ENCODE measurements at regions not wholly inside any gene's neighbourhood (a gene's known extent, or its start where the extent isn't known, plus 50 kb on each side); places are given as distances from the start of the nearest gene placed in this dataset.

DNA sequence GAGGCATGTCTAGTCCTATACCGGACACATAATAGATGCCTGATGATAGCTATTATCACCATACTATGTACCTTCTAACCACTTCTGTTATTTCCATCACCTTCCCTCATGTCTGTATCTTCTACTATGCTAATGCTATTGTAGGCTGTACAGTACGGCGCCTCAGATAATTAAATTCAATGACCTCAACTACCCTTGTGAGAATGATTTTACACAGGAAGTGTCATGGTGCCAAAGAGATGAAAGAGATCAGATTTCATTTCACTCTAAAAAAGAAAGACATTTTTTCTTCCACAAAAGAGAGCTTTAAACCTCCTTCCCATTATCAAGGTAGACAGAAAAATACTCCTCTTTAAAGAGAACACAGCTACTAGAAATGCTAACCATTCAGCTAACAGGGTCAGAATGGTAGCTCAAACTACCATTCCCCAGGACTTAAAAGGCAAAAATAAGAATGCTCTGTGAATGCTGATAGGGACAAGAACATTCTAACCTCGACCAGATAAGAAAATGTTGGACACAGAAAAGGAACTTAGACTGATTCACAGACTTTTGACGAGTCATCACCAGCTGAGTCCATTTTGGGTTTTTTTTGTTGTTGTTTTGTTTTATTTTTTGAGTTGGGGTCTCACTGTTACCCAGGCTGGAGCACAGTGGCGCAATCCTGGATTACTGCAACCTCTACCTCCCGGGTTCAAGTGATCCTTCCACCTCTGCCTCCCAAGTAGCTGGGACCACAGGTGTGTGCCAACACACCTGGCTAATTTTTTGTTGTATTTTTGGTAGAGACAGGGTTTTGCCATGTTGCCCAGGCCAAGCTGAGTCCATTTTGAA, 99.2 kb upstream of the RAPGEF2 start:
- no peak for DNase-seq (ENCODE audit: low spot score)

GRCh38 chr4:159006202-159006601, 96.7 kb upstream of the RAPGEF2 start:
- DNase-seq (ENCODE audit: low spot score) = no peak

- no peak for DNase-seq (ENCODE audit: low spot score)
Measured at GRCh38 chr4:159008671-159009070, 94.2 kb upstream of the RAPGEF2 start.

GRCh38 chr4:159009521-159009920, 93.4 kb upstream of the RAPGEF2 start:
- DNase-seq (ENCODE audit: low spot score) = no peak

- DNase-seq (ENCODE audit: low spot score) = no peak
Measured at GRCh38 chr4:159010100-159010499, 92.8 kb upstream of the RAPGEF2 start.

DNA sequence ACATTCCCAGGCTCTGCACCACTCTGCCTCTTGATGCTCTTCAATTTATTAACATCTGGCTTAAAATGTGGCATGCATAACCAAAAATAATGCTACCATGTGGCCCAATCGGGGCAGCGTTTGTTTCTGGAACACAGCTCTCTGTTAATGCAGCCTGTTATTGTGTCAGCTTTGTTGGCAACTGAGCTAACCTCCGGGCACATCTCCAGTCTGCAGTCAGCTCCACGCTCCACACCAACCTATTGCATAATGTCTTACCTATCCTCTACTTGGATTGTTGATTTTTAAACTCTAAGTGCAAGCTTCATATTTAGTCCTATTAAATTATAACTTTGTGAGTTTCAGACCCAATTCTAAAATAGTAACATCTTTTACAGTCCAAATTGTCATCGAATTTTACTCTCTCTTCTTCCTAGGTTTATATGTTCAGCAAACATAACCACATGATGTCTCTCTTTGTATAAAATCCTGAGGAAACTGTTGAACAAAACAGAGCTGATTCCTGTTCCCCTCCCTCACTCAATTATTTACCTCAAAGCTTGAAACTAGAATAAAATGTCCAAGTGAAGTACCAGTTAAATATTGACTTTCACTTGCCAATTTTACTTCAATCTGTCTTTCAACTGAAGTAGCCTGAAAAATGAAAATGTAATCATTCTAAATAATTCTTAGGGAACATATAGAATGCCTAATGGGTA, 92.2 kb upstream of the RAPGEF2 start:
- DNase-seq (ENCODE audit: low spot score) = no peak

DNA sequence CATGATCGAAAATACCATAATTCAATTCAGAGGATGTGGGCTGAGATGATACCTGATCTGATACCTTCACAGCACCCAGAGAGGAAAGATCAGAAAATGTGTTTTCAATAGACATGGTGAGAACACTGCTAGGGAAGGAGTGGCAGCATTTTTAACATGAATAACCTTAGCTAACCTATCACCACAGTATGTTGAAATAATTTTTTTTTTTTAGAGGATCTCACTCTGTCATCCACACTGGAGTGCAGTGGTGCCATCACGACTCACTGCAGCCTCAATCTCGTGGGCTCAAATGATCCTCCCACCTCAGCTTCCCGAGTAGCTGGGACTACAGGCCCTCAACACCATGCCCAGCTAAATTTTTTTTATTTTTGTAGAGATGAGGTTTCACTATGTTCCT, 90.5 kb upstream of the RAPGEF2 start:
- no peak for DNase-seq (ENCODE audit: low spot score)

DNA sequence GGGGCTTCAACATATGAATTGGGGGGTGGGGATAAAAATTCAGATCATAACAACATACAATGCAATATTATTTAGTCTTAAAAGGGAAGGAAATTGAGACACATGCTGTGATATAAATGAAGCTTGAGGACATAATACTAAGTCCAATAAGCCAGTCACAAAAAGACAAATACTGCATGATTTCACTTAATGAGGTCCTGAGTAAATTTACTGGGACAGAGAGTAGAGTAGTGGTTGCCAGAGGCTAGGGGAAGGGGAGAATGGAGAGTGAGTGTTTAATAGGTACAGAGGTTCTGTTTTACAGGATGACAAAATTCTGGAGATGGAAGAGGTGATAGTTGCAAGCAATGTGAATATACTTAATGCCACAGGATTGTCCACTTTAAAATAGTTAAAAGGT, 89.2 kb upstream of the RAPGEF2 start:
- no peak for DNase-seq (ENCODE audit: low spot score)

DNA sequence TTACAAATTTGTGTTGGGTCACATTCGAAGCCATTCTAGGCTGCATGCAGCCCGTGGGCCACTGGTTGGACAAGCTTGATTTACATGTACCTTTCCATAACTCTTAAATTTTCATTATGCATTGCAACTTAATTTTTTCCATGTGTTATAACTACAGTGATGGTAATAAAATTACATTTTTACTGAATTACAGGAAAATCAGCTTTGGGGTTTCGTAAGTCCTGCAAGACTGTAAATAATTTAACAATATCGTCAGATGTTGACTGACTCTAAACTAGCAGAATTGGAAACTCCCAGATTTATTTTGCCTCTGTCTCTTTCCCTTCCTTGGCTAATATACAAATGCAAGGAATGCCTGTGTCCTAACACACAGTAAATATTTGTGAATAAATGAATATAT, 88.0 kb upstream of the RAPGEF2 start:
- no peak for DNase-seq (ENCODE audit: low spot score)

- DNase-seq (ENCODE audit: low spot score) = no peak
Measured at GRCh38 chr4:159015841-159016240, 87.0 kb upstream of the RAPGEF2 start.

DNA sequence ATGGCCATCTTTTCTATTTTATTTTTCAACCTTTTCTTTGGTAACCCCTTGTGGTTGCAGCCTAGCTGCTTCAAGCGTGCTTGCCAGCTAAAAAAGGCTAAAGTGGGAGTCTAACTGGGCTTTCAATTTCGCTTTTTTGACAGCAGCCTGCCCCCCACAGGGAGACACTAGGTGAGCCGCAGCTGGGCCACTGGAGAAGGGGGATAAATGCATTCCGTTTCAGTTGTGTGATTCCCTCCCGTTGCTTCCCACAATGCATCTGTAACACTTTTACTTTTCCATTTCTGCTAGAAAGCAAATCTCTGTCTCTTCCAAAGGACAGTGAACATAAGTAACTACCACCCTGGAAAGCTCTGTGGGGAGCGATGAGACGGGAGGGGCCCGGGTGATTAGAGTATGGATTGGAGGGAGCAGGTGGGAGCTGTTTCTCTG, 86.3 kb upstream of the RAPGEF2 start:
- no peak for DNase-seq (ENCODE audit: low spot score)

DNA sequence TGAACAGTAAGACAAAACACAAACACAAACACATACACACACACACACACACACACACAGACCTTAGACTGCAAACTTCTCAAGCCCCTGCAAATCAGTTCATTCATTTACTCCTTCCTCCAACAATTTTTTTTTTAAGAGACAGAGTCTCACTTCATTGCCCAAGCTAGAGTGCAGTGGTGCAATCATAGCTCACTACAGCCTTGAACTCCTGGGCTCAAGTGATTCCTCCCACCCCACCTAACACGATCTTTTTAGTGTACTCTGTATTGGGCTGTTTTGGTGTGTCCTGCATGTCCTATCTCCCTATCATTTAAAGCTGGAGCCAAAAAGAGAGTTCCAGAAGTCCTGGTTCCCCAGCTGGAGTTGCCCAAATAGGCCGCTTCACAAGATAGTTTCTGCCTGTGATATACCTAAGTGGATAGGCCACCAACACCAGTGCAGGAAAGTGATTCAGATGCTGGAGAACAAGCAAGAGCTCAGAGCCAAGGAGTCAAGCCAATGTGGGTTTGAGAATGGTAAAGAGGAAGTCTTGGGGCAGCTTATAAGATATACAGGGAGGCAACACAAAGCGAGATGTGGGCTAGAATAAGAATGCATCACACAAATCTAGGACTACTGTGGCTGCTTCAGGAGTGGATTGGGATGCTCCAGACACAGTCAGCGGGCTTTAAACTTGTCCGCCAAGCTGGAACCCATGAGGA, 85.4 kb upstream of the RAPGEF2 start:
- DNase-seq (ENCODE audit: low spot score) = no peak

GRCh38 chr4:159018062-159018629, 84.7 kb upstream of the RAPGEF2 start:
- no peak for DNase-seq (ENCODE audit: low spot score)

DNA sequence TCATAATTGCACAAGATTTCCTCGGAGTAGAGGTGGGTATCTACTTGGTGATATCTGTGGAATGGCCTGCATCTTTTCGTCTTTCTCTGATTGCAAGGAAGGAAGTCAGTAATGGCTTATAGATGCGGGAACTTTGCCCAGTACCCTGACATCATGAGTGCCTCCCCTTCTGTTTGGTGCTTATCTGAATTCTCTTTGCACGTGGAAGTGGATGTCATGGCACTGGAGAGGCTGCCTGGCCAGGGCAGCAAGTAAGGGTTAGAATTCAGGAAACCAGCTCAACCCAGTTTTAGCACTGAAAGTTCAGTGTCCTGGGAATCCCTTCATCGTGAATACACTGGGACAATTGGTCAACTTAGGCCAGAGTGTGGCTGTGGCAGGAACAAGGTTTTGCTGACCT, 83.5 kb upstream of the RAPGEF2 start:
- no peak for DNase-seq (ENCODE audit: low spot score)

DNA sequence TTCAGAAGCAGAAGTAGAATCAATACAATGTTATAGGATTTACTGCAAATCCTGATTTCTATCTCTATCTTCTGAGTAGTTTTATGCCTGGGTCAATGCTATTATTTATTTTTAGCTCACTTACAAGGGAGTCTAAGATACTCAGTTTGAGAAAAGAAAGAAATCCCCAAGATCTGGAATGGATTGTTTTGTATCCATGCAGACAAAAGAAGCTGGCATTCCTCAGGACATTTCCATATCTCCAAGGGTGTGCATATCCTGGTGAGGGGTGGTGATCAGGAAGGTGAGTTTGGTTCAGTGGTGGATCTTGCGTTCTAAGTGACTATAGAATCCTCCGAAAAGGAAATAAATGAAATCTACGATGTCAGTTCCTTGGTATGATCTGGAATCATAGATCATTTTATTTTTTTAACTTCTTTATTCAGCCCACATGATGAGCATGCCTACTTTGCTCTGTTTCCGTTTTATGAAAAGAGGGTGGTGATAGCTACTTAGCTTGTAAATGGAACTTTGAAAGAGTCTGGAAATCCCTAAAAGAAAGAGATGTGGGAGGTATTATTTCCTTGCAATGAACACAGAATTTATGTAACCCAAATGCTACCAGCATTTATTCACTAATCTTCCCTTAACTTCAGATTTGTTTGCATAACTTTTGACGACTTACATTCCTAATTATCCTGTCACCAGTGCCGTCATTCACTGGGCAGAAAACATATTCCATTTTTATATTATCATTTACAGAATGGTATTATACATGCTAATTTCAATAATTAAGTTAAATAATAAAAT, 81.1 kb upstream of the RAPGEF2 start:
- no peak for DNase-seq (ENCODE audit: low spot score)

GRCh38 chr4:159023741-159024140, 79.1 kb upstream of the RAPGEF2 start:
- DNase-seq (ENCODE audit: low spot score) = no peak

- DNase-seq (ENCODE audit: low spot score) = no peak
Measured at GRCh38 chr4:159024266-159024665, 78.6 kb upstream of the RAPGEF2 start.

DNA sequence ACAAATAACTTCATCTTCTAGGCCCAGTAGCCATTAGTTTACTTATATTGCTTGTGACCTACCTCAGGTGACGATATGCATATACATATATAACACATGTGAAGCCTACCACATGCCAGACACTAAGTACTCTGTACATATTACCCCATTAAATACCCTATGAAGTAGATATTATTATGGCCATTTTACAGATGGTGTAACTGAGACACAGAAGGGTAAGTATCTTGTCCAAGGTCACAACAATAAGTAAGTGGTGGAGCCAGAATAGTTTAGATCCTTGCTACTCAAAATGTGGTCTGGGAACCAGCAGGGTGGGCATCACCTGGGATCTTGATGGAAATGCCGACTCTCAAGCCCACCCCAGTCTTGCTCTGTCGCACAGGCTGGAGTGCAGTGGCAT, 78.1 kb upstream of the RAPGEF2 start:
- no peak for DNase-seq (ENCODE audit: low spot score)

DNA sequence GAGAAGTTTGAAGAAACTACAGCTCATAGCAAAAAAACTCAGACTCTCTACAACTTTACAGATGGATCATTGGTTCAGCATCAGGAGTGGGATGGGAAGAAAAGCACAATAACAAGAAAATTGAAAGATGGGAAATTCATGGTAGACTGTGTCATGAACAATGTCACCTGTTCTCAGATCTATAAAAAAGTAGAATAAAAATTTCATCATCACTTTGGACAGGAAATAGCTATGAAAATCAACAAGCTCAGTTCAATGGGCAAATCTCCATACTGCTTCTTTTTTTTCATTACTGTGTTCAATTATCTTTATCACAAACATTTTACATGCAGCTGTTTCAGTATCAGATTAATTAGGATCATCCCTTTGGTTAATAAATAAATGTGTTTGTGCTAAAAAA, 76.5 kb upstream of the RAPGEF2 start:
- no peak for DNase-seq (ENCODE audit: low spot score)

DNA sequence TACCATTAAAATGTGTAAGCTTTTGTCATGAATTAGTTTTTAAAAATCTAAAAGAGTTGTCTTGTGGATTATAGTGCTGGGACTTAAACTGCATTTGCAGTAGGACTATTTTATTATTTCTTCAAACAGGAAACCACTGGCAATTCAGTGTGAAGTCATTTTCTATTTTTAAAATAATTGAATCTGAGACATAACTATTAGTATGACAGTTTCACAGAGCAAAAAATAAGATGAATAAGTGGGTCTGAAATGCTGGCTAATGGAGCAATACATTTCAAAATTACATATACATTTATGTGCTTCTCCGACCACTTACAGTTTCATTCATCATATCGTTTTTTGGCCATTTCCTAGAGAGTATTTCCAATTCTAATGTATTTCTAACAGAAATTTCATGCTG, 75.3 kb upstream of the RAPGEF2 start:
- DNase-seq (ENCODE audit: low spot score) = no peak

DNA sequence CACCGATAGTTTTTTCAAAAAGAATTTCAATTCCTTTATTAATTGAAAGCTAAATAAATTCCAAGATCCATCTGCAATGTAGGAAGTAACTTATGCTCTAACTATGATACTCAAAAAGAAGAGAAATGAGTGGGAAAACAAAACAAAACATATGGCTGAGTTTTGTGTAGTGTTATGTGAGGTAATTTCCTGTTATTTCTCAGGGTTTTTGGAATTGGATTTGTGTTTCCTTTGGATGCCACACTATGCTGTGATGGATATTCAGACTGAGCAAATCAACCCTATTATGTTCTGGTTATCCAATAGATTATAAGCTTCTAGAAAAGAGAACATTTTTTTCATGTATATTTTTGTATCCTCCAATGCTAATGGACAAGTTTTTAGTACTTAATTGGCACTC, 73.4 kb upstream of the RAPGEF2 start:
- no peak for DNase-seq (ENCODE audit: low spot score)

Measured in SK-N-DZ (cell line).